NCI-H2029 treated with DMSO at 0.1 percent for 48 hours (cell line): ENCODE measurements at regions not wholly inside any gene's neighbourhood (a gene's known extent, or its start where the extent isn't known, plus 50 kb on each side); places are given as distances from the start of the nearest gene placed in this dataset.

ENCODE experiments used
- DNase-seq: peaks from one replicate; lab custom pipeline; 2025; lab: John Stamatoyannopoulos, UW

DNA sequence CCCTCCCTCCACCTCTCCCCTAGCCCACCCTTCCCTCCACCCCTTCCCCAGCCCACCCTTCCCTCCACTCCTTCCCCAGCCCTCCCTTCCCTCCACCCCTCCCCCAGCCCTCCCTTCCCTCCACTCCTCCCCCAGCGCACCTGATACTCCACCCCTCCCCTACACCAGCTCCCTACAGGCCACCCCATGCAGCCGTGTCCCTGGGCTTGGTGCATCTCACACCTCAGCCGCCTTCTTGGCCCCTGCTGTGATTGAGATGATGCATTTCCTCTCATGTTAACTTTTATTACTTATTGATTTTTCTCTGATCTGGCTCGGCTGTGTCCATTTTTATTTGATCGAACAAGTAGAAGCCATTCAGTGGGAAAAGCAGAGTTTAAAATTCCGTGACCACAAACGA is 243.8 kb downstream of the MATN1 start:
- DNase-seq: no peak

DNA sequence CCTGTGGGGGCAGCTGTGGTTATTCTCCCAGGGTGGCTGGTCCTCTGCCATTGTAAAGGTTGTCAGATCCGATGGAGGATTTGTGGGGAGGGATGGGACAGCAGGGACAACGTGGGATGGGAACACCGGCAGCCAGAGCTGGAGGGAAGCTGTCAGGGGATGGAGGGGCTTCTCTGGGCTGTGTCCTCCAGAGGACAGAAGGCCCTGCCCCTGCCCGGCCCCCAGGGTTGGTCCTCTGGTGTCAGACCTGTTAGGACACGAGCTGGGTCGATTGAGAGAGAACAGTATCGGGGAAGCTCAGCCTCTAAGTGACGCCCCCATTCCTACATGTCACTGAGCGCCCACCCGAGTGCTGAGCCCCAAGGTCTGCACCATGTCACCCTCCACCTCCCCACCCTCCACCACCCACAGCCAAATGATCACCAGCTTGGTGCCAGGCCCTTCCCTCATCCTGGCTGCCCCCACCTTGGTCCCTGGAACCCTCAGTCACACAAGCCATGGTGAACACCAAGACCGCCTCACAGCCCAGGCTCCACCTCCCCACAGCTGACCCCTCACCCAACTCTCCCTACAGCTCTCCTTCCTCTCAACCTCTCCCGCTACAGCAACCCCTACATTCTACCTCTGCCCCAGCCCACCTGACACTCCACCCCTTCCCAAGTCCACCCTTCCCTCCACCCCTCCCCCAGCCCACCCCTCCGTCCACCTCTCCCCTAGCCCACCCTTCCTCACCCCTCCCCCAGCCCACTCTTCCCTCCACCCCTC is 244.4 kb downstream of the MATN1 start:
- DNase-seq: no peak

DNA sequence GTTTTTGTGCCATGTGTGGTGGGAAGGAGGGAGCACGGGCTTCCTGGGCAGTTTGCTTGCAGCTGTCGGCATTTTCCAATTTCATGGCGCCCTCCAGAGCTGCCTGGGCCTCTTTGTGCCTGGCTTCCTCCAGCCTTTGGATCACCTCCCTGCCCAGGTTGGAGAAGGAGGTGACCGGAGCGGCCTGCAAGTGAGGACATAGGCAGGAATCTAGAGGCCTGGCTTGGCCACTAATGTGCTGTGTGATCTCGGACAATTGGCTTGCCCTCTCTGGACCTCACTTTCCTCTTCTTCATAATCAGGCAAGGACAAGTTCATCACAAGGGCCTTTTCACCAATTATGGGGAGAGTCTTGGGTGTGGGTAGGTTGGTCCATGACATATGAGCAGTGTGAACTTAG is 245.1 kb downstream of the MATN1 start:
- no peak for DNase-seq

DNA sequence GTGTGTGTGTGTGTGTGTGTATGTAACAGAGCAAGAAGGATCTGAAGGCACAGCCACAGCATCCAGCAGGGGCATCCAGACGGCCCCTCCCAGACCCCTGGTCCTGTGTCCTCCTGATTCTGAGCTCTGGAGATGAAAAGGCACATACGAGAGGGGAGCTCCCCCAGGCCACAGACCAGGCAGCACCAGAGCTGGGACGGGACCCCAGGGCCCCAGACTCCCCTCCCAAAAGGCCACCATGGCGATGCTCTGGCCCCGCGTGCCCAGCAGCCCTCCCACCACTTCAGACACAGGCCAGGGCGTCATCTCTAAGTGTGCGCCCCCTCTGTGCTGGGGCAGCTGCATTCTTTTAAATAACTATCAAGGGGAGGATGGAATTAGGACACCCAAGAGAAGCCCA is 245.8 kb downstream of the MATN1 start:
- no peak for DNase-seq

DNA sequence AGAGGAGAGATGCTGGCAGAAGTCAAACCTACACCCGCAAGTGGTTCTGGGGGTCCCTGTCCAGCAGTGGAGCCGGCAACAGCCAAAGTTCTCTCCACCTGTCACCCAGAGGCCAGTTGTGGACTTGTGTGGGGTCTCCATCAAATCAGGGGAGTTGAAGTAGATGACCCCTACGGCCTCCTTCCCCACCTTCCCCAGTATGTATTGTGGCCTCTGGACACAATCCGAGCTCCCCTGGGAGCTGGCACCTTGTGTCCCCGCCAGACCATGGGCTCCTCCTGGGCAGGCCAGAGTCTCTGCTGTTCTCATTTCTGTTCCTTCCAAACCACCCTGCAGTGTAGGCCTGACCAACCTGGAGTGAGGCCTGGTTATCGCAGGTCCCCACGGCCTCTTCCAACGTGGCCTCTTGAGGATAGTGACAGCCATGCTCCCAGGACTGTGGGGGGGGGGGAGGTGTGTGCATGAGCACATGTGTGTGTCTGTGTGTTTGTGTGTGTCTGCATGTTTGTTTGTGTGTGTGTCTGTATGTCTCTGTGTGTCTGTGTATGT is 246.4 kb downstream of the MATN1 start:
- no peak for DNase-seq

DNA sequence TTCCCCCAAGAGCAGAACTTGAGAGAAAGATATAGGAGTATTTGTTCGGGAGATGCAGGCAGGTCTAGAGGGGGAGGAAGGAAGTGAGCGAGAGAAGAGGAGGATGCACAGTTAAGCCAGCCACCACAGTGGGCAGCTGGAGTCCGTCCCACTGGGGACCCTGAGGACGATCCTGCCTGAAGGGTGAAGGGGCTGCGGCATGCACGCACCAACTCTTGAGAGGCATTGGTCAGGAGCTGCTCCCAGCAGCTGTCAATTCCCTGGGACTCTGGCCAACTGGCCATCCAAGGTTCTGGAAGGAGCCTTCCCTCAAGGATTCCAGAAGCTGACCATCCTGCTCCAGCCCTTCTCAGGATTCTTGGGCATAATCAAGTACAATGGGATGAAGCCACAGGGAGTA is 246.9 kb downstream of the MATN1 start:
- no peak for DNase-seq

DNA sequence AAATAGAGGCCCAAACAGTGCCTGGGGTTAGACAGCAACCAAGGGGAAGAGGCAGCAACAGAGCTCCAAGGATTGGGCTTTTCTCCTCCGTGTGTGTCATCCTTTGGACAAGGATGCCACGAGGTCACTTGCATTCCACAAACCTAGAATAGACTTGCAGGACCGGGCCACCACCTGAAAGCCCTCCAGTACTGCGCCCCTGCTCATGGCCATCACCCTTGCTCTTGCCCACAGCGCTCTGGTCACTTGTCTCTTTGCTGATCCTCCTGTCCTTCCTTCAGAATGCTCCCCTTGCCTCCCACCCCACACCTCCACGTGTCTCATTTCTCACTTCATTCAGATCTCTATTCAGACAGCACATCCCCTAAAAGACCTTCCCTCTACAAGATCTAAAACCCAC is 247.4 kb downstream of the MATN1 start:
- no peak for DNase-seq

DNA sequence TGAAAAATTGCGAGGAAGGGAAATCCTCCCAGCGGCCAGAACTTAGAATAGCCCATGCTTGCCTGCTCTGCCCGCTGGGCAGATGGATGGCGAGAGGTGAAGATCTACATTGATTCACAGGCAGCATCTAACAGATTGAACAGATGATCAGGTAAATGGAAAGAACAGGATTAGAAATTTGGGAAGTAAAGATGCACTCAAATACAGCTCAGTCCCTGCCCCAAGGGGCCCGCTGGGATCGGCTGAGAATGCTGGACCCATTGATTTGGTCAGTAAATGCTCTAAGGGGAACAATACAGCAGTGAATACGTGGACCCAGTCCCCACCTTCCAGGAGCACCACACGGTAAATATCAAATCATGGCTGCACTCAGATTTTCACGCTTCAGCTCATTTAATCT is 248.2 kb downstream of the MATN1 start:
- DNase-seq: no peak

DNA sequence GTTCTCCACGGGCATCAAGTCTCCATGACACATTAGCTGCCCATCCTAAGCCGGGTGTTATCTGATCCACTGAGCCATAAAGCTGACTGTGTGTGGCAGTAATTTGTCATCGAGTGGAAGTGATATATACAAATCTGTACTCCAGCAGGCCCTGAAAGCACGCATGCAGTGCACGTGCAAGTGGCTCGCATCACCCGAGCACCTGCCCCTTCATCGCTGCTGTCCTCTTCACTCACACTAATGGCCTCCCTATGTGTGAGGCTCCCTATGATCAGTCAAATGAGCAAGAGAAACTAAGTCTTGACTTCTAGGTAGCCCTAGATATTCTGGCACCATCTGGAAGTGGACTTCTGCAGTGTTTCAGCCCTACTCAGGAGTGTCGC is 248.6 kb downstream of the MATN1 start:
- DNase-seq: no peak

DNA sequence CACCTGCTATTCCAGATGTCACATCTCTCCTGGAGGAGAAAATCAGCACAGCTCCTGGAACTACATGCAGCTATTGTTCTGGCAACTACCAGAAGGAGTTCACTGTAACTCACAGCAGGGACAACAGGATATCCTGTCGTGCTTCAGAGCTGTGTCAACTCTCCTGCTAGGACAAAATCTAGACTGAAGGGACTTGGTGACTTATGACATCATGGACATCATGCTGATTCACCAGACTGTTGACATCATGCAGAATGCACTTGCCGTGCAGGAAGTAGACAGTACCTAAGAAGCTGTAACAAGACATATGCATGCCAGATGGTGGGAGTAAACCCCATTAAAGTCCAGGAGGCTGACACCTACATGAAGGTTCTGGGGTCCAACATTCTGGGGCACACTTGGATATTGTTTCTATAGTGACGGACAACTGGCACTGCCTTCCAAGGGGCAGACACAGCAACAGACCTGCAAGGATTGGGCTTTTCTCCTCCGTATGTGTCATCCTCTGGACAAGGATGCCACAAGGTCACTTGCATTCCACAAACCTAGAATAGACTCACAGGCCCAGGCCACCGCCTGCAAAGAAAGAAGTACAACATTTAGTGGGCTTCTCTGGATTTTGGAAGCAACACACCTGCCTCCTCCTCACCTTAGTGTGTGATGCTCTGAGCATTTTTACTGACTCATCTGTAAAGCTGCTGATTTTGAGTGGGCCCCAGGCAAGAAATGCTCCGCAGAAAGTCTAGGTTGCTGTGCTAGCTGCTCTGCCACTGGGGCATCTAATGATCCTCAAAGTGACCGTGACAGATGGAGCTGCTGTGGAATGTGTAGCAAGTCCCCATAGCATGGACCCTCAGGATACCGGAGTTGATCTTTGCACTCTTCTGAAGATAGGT is 249.2 kb downstream of the MATN1 start:
- DNase-seq: no peak

DNA sequence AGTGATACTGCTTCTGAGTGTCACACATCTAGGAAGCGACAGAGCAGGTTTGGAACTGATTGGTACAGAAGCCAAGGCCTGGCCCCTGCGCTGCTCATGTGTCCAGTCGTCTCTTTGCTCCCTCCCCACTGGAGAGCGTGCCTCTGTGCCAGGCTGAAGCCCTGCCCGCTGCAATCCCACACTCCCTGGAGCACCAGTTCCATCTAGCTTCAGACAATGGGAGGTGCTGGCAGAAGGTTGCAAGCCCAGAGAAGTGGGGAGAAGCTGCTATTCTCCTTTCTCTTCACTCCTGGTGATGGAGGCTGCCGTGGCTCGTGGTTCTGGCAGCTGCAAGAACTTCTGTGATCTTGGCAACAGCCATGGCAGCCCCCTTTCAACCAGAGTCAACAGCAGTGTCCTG is 250.9 kb downstream of the MATN1 start:
- no peak for DNase-seq

DNA sequence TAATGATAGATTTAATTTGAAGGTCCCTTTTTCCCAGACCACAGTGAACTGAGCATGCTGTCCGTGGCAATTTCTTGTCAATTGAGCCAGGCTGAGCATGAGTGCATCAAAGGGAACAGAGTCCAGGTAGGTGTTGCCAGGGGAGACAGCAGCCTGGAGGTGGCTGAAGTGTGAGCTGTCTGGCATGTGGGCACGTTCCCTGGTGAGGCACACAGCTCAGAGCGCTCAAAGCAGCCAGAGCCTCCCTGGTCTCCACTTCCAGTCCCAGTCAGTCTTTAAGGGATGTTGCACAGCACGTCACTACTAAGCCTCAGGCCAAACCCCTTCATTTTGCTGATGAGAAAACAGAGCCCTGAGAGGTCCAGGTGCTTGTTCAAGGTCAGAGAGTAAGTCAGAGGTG is 251.4 kb downstream of the MATN1 start:
- no peak for DNase-seq

DNA sequence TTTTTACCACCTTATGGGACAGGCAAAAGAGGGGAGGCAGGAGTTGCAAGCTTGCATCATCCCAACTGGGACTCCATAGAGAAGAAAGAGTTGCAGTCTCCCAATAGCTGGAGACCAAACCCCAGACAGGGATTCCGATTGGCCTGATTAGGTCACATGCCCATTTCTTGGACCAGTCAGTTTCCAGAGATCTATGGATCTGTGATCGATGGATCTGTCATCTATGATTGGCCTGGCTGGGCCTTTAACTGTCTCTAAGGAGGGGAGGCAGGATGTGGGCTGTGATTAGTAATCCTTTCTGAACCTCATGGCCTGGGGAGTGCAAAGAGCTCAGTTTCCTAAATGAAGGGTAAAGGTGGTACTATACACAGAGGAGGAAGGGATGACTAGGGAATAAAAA is 252.1 kb downstream of the MATN1 start:
- no peak for DNase-seq

DNA sequence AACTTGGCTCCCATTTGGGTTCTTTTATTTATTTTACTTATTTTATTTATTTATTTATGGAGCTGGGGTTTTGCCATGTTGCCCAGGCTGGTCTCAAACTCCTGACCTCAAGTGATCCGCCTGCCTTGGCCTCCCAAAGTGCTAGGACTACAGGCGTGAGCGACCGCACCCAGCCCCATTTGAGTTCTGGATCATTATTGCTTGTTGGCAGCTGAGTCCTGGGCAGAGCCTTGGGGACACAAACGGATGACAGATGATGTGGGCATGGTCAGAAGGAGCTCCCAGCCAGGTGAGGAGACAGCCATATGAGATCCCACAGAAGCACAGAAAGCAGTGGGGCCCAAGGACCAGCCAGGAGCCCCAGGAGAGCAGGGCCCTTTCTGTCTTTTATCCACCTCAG is 254.0 kb downstream of the MATN1 start:
- no peak for DNase-seq

DNA sequence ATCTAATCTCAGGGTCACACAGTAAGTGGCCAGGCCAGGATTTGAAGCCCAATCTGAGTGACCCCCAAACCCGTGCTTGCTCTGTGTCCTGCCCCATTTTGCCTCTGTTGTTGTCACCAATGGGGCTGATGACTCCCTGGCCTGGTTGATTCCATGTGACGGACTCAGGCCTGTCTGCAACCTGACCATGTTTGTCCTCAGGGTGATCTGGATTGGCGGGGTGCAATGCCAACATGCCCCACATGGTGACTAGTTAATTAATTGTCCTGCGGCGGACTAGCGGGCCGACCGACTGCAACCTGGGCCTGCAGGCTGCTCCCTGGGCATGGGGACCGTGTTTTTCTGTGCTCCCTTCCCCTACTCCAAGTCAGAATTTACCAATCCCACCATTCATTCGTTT is 256.3 kb downstream of the MATN1 start:
- DNase-seq: no peak

DNA sequence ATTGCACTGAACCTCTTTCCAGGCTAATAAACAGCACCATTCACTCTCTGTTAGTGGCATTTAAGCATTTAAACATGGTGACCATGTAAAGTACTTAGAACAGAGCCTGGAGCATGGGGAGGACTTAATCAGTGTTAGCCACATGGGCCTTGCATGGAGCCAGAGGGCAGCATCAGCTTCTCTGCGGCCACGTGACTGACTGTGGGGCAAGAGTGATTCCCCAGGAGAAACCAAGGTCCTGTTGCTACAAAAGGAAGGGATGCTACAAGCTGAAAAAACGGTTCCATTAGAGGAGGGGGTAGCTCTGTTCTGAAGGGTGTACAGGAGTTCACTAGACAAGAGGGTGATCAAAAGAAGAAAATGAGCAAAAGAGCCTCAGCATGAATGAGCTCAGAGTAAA is 256.8 kb downstream of the MATN1 start:
- no peak for DNase-seq

DNA sequence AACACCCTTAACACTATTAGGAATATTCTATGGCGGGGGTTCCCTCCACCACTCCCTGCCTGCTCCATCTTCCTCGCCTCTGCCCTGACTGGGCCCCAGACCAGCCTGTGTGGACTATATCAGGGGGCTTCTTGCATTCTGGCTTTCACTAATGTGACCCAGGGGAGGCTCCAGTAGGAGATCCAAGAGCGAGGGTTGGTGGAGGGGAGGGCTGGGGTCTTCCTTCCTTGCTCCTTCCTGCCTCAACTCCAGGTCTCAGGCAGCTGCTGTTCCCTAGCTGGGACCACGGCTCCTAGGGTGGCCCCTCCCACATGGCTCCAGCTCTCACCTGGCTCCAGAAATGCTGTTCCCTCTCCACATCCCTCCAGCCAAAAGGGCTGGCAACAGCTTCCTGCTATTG is 257.4 kb downstream of the MATN1 start:
- DNase-seq: no peak

DNA sequence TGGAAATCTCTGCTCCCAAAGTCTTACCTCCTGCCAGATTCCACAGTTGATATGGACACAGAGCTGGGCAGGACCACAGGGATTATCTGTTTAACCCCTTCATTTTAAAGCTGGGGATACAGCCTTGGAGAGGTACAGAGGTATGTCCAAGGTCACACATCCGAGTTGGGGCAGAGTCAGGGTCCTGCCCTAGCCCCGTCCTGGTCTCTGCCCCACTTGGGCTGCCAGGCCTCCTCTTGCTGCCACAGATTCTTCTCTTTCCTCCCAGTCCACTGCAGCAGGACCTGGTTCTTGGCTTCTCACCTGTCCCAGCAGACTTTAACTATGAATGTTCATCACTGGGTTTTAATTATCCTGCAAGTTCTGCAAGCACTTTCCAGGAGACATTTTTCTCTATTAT is 258.3 kb downstream of the MATN1 start:
- DNase-seq: no peak

DNA sequence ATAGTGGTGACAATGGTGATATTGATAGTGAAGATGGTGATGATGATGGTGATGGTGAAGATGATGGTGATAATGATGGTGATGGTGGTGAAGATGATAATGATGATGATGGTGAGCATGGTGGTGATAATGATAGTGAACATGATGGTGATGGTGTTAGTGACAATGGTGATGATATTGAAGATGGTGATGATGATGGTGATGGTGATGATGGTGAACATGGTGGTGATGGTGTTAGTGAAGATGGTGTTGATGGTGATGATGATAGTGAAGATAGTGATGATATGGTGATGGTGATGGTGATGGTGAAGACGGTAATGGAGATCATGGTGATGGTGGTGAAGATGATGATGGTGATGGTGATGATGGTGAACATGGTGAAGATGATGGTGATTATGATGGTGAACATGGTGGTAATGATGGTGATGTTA is 259.2 kb downstream of the MATN1 start:
- no peak for DNase-seq

DNA sequence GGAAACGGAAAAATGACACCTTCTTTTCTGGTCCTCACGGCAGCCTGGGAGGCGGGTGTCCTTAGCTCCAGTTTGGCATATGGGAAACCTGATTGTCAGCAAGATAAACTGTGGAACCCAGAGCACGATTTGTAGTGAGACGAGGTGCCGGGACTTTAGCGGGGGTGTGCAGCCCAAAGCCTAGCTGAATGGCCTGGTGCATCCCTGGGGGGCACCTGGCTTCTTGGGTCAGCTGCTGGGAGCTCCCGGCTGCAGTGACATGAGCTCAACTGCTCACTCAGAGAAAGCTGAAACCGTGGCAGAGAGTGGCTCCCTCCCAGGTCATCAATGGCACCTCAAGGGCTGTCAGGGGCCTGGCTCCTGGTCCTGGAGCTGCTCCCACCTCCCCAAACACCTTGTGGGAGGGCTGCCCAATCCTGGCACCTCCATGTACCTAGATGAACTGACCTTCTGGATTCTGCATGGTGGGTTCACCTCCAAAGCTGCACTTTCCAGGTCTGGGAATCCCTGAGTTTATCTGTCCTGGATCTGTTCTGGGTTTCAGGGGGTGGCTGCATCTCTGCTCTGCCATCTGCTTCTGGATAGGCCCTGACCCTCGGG is 260.5 kb downstream of the MATN1 start:
- DNase-seq: no peak

DNA sequence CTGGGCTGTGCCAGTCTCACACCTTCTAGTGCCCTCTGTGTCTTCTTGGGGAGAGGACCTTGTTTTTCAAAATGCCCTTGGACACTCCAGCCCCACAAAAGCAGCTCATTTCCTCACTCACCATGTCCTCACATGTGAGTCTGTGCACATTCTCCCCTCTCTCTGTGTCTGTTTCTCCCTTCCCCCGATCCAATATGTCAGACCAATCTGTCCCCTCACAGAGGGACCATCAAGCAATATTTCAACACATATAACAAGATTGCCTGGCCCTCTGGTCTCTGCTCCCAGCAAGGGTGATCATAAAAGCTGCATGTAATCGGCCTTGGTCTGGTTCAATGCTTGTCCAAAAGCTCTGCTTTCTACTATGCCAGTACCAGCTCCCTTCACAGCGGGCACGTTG is 261.2 kb downstream of the MATN1 start:
- no peak for DNase-seq

DNA sequence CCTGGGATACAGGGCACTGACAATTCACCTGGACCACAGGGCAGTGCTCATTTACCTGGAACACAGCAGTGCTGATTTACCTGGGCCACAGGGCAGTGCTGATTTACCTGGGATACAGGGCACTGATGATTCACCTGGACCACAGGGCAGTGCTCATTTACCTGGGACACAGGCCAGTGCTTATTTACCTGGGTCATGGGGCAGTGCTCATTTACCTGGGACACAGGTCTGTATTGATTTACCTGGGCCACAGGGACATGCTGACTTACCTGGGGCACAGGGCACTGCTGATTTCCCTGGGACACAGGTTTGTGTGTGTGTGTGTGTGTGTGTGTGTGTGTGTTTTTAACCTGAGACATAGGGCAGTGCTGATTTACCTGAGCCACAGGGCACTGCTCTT is 261.7 kb downstream of the MATN1 start:
- no peak for DNase-seq

DNA sequence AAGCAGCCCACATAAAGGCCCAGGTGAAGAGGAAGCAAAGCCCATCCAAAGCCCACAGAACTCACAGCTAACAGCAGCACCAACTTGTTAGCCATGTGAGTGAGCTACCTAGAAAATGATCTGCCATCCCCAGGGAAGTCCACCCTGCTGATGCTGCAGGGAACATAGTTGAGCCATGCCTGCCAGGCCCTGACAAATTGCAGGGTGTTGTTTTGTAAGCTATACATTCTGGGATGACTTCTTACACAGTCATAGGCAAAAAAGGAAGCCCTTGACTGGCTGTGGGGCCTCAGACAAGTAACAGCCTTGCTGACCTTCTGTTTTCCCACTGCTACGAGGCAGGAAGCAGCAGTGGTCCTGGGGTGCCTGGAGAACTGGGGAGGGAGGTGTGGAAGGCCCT is 262.7 kb downstream of the MATN1 start:
- DNase-seq: no peak
